Suprapubic skin (tissue), 4 donors: ENCODE measurements at regions not wholly inside any gene's neighbourhood (a gene's known extent, or its start where the extent isn't known, plus 50 kb on each side); places are given as distances from the start of the nearest gene placed in this dataset.

Experiments
- DNase-seq, 2 donors: peaks; one replicate each; pipeline ENCODE4 v3.0.0-alpha.2; 2019; ENCODE audit warnings: low spot score in 2 of 2
- H3K27ac ChIP-seq: fragments of 200-600 bp; sonication (generic); one replicate; pipeline ENCODE4 v1.5.1; 2019
- H3K27me3 ChIP-seq: fragments of 200-600 bp; sonication (generic); one replicate; pipeline ENCODE4 v1.5.1; 2019
- H3K36me3 ChIP-seq: fragments of 200-600 bp; sonication (generic); one replicate; pipeline ENCODE4 v1.5.1; 2019
- H3K4me1 ChIP-seq: fragments of 200-600 bp; sonication (generic); one replicate; pipeline ENCODE4 v1.5.1; 2019
- H3K4me3 ChIP-seq: fragments of 200-600 bp; sonication (generic); one replicate; pipeline ENCODE4 v1.5.1; 2019; ENCODE audit warnings: mild to moderate bottlenecking
- H3K9me3 ChIP-seq: fragments of 200-600 bp; sonication (generic); one replicate; pipeline ENCODE4 v1.5.1; 2019
- EP300 ChIP-seq: sonication (generic); formaldehyde crosslinking; IDR thresholded peaks from one replicate; pipeline ENCODE4 v1.6.1; 2017; ENCODE audit warnings: antibody characterized with exemption
- POLR2A ChIP-seq, 2 donors: fragments of 450-650 bp; IDR thresholded peaks; one replicate each; pipeline ENCODE4 v1.6.1; 2017; ENCODE audit warnings: antibody characterized with exemption in 2 of 2, mild to moderate bottlenecking in 2 of 2, moderate library complexity in 2 of 2
- POLR2AphosphoS5 ChIP-seq, 3 donors: sonication (generic); formaldehyde crosslinking; IDR thresholded peaks; one replicate each; pipeline ENCODE4 v1.6.1; 2017; ENCODE audit warnings: antibody characterized with exemption in 3 of 3
- WGBS: methylation state at CpG from one replicate; pipeline ENCODE4 v1.1.5; 2018; 5-methylcytosine and 5-hydroxymethylcytosine counted together
- TF ChIP-seq, protein P1 (sequence below), 2 donors: fragments of 200-600 bp in 1 of 2; fragments of 450-650 bp in 1 of 2; sonication (generic) in 1 of 2; IDR thresholded peaks; one replicate each; pipeline ENCODE4 v1.5.1; 2016 to 2019; ENCODE audit warnings: antibody characterized with exemption in 2 of 2, mild to moderate bottlenecking in 1 of 2, moderate library complexity in 1 of 2

DNA sequence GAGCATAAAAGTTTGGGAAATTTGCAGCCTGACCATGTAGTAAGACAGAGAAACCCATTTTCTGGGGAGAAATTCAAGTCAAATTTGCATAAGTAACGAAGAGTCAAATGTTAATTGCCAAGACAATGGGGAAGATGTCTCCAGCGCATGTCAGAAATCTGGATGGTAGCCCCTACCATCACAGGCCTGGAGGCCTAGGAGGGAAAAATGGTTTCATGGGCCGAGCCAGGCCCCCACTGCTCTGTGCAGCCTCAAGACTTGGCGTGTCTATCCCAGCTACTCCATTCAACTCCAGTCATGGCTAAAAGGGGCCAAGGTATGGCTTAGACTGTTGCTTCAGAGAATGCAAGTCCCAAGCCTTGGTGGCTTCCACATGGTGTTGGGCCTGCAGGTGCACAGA is 269.8 kb downstream of the RFC3 start:
- no peaks in the 10 kb centered on the region for H3K4me1 ChIP-seq
- WGBS: 95% methylated on average over 4 of the region's 4 CpGs
- no peak for DNase-seq

DNA sequence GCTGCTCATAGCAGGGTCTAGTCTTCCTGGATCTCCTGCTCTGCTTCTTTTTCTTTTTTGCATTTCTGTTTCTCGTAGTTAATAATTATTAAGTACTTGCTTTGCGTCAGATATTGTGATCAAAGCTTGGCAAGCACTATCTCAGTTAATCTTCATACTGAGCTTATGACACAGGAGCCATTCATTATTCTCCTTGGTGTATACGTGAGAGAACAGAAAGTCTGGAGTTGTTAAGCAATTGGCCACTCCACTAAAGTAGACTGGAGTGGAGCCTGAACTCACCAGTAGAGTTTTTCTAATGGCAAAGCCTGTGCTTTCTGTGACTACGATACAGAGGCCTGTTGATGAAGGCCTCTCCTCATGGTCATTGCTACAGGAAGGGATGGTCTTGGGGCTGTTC is 285.9 kb downstream of the RFC3 start:
- Histone ChIP-seq H3K9me3 (no peaks in the 10 kb centered on the region), H3K36me3 (no peaks in the 10 kb centered on the region), H3K4me3 (no peak overlapping the region), H3K4me1 (no peaks in the 10 kb centered on the region), H3K27ac (no peak overlapping the region), H3K27me3 (no peaks in the 10 kb centered on the region)
- TF ChIP-seq POLR2A (IDR thresholded peaks at IDR 0.05): no peak
- TF ChIP-seq, protein P1, sequence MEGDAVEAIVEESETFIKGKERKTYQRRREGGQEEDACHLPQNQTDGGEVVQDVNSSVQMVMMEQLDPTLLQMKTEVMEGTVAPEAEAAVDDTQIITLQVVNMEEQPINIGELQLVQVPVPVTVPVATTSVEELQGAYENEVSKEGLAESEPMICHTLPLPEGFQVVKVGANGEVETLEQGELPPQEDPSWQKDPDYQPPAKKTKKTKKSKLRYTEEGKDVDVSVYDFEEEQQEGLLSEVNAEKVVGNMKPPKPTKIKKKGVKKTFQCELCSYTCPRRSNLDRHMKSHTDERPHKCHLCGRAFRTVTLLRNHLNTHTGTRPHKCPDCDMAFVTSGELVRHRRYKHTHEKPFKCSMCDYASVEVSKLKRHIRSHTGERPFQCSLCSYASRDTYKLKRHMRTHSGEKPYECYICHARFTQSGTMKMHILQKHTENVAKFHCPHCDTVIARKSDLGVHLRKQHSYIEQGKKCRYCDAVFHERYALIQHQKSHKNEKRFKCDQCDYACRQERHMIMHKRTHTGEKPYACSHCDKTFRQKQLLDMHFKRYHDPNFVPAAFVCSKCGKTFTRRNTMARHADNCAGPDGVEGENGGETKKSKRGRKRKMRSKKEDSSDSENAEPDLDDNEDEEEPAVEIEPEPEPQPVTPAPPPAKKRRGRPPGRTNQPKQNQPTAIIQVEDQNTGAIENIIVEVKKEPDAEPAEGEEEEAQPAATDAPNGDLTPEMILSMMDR (IDR thresholded peaks at IDR 0.05): no peak
- no peak for TF ChIP-seq POLR2AphosphoS5 (IDR thresholded peaks at IDR 0.05)
- no peak for TF ChIP-seq EP300
- DNase-seq: no peak
- WGBS: 90% methylated on average over 4 of the region's 4 CpGs

More for the DNA sequence above, 269.8 kb downstream of the RFC3 start:
- H3K4me3 ChIP-seq: no peak overlapping the region
- no peaks in the 10 kb centered on the region for H3K27me3 ChIP-seq
- no peaks in the 10 kb centered on the region for H3K36me3 ChIP-seq
- TF ChIP-seq POLR2AphosphoS5 (IDR thresholded peaks at IDR 0.05): no peak
- no peak for TF ChIP-seq EP300
- no peak for TF ChIP-seq POLR2A (IDR thresholded peaks at IDR 0.05)
- TF ChIP-seq, protein P1 (IDR thresholded peaks at IDR 0.05): no peak
- H3K27ac ChIP-seq: no peak overlapping the region
- H3K9me3 ChIP-seq: no peaks in the 10 kb centered on the region

DNA sequence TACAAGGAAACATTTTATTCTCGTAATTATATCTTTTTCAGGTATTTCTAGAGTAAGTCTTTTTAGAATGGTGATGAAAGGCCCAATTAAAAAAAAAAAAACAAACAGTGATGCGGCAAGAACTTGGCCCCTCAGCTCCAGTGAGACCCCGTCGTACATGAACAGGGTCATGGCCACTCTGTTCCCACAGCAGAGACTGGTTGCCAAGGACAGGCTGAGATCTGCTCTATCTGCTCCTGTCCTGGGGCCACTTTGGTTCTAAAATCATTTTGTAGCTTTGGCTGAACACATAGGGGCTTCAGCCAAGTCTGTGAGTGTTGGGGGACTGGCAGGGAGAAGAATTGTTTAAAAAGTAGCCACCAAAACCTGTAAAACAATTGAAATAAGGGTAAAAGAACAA is 286.9 kb downstream of the RFC3 start:
- H3K9me3 ChIP-seq: no peaks in the 10 kb centered on the region
- 89% methylated on average over 4 of the region's 4 CpGs for WGBS
- TF ChIP-seq EP300 (no peak), POLR2AphosphoS5 (IDR thresholded peaks at IDR 0.05) (no peak), POLR2A (IDR thresholded peaks at IDR 0.05) (no peak)
- TF ChIP-seq, protein P1 (IDR thresholded peaks at IDR 0.05): no peak

GRCh38 chr13:34107806-34108205 is 289.9 kb downstream of the RFC3 start:
- Histone ChIP-seq H3K4me1 (no peaks in the 10 kb centered on the region), H3K27ac (no peak overlapping the region), H3K9me3 (no peaks in the 10 kb centered on the region), H3K36me3 (no peaks in the 10 kb centered on the region), H3K27me3 (no peaks in the 10 kb centered on the region), H3K4me3 (no peak overlapping the region)
- no peak for DNase-seq
- WGBS: 69% methylated on average over 1 of the region's 1 CpG
- TF ChIP-seq, protein P1 (IDR thresholded peaks at IDR 0.05): no peak
- TF ChIP-seq POLR2AphosphoS5 (IDR thresholded peaks at IDR 0.05) (no peak), POLR2A (IDR thresholded peaks at IDR 0.05) (no peak), EP300 (no peak)

More for the DNA sequence above, 286.9 kb downstream of the RFC3 start:
- no peak for DNase-seq
- no peaks in the 10 kb centered on the region for H3K27me3 ChIP-seq
- no peak overlapping the region for H3K27ac ChIP-seq
- no peaks in the 10 kb centered on the region for H3K36me3 ChIP-seq
- H3K4me3 ChIP-seq: no peak overlapping the region
- H3K4me1 ChIP-seq: no peaks in the 10 kb centered on the region

GRCh38 chr13:34108410-34108809 is 290.5 kb downstream of the RFC3 start:
- Histone ChIP-seq H3K36me3 (no peaks in the 10 kb centered on the region), H3K4me1 (no peaks in the 10 kb centered on the region), H3K27me3 (no peaks in the 10 kb centered on the region), H3K9me3 (no peaks in the 10 kb centered on the region), H3K27ac (no peak overlapping the region), H3K4me3 (no peak overlapping the region)
- no peak for TF ChIP-seq EP300
- WGBS: 93% methylated on average over 2 of the region's 2 CpGs
- DNase-seq: no peak

- H3K27ac ChIP-seq: no peak overlapping the region
- TF ChIP-seq POLR2AphosphoS5 (IDR thresholded peaks at IDR 0.05) (no peak), EP300 (no peak), POLR2A (IDR thresholded peaks at IDR 0.05) (no peak)
- TF ChIP-seq, protein P1 (IDR thresholded peaks at IDR 0.05): no peak
- 91% methylated on average over 3 of the region's 3 CpGs for WGBS
Observed at GRCh38 chr13:34114581-34114980, 296.6 kb downstream of the RFC3 start.

More at GRCh38 chr13:34114581-34114980, 296.6 kb downstream of the RFC3 start:
- no peak for DNase-seq
- Histone ChIP-seq H3K36me3 (no peaks in the 10 kb centered on the region), H3K27me3 (no peaks in the 10 kb centered on the region), H3K4me1 (no peaks in the 10 kb centered on the region), H3K4me3 (no peak overlapping the region), H3K9me3 (no peaks in the 10 kb centered on the region)
